ENCODE measurements at regions not wholly inside any gene's neighbourhood (a gene's known extent, or its start where the extent isn't known, plus 50 kb on each side); places are given as distances from the start of the nearest gene placed in this dataset.

DNA sequence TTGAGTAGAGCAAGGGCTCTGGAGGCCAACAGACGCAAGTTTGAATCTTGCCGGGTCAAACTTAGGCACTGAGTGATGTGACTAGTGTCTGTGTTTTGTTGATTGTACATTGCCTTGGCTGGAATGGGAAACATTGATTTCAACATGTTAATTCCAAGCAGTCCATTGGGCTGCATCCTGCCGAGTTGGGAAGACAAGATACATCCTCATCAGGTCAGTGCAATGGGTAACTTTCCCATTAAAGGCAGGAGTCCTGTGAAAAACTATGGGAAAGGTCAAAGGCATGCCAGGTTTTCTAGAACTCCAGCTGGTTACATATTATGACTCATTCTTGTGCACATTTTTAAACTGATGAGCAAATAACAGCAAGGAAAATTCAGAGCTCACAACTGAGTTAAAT, 126.5 kb upstream of the ABCA1 start:
- TF ChIP-seq, protein P1, sequence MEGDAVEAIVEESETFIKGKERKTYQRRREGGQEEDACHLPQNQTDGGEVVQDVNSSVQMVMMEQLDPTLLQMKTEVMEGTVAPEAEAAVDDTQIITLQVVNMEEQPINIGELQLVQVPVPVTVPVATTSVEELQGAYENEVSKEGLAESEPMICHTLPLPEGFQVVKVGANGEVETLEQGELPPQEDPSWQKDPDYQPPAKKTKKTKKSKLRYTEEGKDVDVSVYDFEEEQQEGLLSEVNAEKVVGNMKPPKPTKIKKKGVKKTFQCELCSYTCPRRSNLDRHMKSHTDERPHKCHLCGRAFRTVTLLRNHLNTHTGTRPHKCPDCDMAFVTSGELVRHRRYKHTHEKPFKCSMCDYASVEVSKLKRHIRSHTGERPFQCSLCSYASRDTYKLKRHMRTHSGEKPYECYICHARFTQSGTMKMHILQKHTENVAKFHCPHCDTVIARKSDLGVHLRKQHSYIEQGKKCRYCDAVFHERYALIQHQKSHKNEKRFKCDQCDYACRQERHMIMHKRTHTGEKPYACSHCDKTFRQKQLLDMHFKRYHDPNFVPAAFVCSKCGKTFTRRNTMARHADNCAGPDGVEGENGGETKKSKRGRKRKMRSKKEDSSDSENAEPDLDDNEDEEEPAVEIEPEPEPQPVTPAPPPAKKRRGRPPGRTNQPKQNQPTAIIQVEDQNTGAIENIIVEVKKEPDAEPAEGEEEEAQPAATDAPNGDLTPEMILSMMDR (IDR thresholded peaks at IDR 0.05): no peak
- TF ChIP-seq POLR2AphosphoS5 (IDR thresholded peaks at IDR 0.05) (peak in 1 of 2 donors; percentile 29), EP300 (IDR thresholded peaks at IDR 0.05) (no peak), POLR2A (IDR thresholded peaks at IDR 0.05; ENCODE audit: low read depth) (no peak)

Measured in esophagus muscularis mucosa (tissue), 4 donors.